NCI-H526 treated with DMSO at 0.1 percent for 48 hours (cell line): ENCODE measurements at regions not wholly inside any gene's neighbourhood (a gene's known extent, or its start where the extent isn't known, plus 50 kb on each side); places are given as distances from the start of the nearest gene placed in this dataset.
A peak's percentile ranks its signal among the peaks of the same experiment; 100 is the strongest.
"Not testable (repeated sequence)": the region's sequence is repeated elsewhere in the genome, so short reads cannot be mapped to it uniquely, and the experiment has no call there.

ENCODE experiments used
- DNase-seq: peaks from one replicate; lab custom pipeline; 2025; lab: John Stamatoyannopoulos, UW

DNA sequence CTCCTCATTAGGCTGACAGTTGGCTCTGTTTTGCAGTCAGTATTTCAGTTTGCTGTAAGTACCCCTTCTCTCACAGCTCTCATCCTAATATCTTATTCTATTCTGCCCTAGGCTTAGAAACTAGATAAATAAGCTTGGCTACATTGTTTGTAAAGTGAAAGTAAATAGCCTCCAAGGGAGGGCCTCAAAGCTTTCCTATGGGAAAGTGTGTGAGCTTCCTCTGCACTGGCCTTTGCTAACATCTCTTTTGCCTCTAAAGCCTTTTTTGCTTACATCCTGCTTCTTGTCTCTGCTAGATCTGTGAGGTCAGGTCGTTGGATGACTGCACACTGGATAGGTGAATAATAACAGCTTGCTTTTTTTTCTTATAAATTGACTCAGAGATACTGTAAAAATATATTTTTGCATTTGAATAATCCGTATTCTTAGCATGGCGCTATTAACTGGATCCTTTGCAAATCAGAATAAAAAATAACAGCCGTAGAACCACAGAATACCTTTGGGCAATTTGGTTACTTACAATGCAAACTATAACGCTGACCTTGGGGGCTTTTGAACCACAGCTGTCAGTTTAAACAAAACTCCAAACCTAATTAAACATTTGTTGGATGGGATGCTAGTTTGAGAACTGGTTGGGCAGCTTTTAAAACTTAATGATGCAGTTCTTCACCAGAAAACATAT, 55.1 kb downstream of the TTC6 start:
- DNase-seq, result peak; percentile 100

GRCh38 chr14:37652042-37652441, 56.6 kb downstream of the TTC6 start:
- no peak for DNase-seq

DNA sequence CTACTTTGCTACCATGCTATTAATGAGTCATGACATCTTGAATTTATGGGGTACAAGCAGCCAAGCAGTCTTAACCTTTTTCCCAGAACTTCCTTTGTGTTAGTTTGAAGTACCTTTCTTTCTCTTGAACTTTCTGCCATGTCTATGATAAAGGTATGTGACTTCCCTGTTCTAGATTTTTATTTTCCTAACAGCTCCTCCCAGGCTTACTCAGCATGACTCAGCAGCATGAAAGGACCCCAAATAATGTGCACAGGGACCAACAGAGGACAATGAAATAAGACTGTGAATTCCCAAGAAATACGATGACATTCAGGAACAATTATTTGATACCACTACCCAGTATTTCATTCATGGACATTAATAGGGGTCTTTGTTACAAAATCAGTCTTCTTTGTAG, 60.0 kb downstream of the TTC6 start:
- DNase-seq, result no peak

DNA sequence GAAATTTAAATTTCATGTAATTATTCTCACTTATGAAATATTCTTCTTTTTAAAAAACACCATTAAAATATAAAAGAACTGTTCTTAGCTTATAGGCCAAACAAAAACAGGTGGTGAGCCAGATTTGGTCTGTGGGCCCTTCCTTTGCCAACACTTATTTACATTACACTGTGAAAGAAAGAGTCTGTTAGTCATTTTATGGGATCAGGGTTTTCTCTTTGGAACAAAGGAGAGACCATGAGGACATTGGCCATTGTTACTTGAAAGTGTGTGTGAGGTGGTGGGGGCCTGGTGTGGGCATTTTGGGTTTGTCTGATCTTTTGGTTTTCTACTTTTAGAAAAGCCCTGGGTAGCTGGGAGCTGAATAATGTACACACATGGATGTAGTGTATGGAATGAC, 62.7 kb downstream of the TTC6 start:
- DNase-seq, result no peak

DNA sequence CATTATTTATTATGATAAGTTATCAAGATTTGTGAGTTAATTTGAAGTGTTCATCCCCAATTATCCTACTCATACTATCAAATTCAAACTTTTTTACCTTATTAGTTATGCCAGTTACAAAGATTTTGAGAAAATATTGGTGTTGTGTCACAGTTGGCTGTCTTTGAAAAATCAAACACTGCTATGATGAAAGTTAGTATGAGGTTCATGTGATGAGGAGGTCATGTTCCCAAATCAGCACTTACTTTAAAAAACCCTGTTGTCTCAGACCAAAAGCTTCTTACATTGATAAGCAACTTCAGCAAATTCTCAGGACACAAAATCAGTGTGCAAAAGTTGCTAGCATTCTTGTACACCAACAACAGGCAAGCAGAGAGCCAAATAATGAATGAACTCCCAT, 68.1 kb downstream of the TTC6 start:
- DNase-seq, result no peak

DNA sequence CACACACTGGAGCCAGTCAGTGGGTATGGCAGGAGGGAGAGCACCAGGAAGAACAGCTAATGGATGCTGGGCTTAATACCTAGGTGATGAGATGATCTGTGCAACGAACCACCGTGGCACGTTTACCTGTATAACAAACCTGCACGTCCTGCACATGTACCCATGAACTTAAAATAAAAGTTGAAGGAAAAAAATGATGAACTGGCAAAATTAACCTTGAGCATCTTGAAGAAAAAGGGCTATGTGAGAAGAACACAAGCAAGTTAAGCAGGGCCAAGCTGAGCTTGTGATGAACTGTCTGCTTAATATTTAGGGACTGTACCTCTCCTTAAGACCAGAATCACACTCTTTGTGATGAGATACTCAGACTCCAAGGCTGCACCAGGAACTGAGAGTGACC, 70.0 kb downstream of the TTC6 start:
- DNase-seq, result no peak

GRCh38 chr14:37665951-37666350, 70.5 kb downstream of the TTC6 start:
- no peak for DNase-seq

GRCh38 chr14:37668646-37669045, 73.2 kb downstream of the TTC6 start:
- no peak for DNase-seq

DNA sequence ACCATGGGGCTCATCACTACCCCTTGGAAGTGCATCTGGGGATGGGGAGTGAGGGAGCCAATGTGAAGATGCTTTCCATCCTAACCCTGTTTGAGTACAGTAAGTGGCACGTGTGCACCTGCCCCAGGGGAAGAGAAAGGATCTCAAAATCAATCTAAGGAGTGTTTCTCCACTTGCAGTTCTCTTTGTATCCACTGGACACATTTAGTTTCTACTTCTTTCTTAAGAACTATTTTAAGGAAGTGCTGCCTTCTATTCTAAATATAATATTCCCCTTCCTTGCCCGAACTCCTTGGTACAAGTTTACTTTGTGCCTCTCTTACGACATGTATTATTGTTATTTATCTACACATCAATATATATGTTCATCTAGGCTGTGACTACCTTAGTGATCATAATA, 73.8 kb downstream of the TTC6 start:
- DNase-seq, result no peak

DNA sequence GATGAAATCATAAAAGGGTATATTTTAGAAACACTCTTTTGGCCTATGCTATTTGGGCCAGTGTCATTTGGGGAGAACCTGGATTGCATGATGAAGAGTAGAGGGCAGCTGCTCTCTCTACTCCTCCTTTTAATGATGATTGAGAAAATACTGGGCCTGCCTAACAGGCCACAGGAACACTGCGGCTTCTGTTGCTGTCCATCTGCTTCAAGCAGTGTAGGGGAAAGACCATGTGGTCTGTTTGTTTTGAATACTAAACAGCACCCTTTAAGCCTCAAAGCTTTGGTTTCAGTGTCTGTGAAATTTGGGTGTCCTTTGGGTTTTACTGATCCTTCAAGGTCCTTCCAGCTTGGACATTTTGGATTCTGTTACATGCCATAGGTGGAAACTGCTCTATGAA, 78.0 kb downstream of the TTC6 start:
- DNase-seq, result peak; percentile 17

GRCh38 chr14:37678916-37679315, 83.5 kb downstream of the TTC6 start:
- DNase-seq, result no peak

DNA sequence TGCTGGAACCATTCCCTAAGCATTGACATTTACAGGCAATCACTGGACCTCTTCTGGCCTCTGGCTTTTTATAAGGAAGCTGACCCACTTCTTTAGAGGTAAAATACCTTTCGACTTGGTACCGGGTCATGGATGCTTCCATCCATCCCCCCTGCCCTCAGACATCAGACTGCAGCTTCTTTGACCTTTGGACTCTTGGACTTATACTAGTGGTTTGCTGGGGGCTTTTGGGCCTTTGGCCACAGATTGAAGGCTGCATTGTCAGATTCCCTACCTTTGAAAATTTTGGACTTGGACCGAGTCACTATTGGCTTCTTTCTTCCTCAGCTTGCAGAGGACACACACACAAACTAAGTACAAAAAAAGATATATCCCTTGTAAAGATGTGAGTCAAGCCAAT, 86.1 kb downstream of the TTC6 start:
- DNase-seq, result no peak

DNA sequence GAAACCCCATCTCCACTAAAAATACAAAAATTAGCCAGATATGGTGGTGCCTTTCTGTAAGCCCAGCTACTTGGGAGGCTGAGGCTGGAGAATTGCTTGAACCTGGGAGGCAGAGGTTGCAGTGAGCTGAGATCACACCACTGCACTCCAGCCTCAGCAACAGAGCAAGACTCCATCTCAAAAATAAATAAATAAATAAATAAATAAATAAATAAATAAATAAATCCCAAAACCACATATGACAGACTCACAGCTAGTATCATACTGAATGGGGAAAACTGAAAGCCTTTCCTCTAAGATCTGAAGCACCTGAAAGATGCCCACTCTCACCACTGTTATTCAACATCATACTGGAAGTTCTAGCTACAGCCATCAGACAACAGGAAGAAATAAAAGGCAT, 97.3 kb downstream of the TTC6 start:
- DNase-seq, result not testable (repeated sequence)

GRCh38 chr14:37693420-37693819, 98.0 kb downstream of the TTC6 start:
- DNase-seq, result not testable (repeated sequence)

DNA sequence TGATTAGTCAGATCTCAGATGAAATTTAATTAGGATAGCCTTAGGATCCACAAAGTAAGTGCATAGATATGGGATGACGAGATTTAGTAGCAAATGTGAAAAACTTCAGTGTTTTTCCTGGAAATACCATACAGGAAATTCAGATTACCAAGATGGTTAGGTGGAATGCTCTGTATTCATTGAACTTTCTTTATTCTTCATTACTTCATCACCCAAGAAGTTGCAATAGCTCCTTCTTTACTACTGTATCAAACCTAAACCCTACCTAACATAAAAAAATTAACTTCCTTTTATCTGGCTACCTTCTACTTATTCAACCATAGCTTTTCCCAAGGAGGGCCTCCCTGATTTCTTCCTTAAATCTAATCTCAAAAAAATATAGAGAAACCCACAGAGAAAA, 100.4 kb downstream of the TTC6 start:
- DNase-seq, result no peak

GRCh38 chr14:37697489-37698121, 102.2 kb downstream of the TTC6 start:
- DNase-seq, result no peak

DNA sequence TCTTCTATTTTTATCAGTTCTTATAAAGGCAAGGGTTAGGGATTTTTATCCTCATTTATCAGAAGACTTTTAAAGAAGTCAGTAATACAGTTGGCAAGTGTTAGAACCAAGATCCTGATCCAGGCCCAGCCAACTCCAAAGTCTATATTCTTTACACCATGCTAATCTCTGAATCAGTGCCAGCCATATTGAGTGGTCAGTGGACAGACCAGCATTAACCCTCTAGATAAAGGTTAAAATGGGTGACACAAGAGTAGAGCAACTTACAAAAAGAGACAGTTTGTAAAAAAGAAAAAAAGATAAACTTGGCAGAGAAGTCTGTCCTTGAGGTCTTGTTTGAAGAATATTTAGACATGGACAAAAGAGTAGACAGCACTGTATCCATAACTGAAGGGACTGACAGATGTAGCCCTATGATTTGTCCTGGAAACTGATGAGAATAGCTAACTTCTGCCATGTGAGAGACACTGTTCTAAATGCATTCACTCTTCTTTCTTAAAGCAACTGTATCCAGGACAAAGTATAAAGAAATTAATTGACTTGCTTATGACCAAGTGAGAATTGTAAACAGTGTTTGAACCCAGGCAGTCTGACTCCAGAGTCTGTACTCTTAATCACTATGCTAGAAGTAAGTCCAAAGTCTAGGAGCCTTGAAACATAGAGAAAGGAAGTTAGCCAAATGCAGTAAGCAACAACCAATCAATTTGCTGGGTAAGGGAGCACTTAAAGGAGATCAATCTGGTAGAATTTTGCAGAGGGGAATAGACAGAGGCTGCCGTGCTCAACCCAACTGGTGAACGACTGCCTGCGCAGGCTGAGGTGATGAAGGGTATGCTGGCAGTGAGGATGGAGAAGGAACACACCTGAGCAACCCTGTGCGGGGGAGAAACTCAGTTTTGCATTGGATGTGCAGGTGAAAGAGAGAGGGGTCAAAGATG, 103.7 kb downstream of the TTC6 start:
- DNase-seq, result no peak

- peak; percentile 49 for DNase-seq
Observed at GRCh38 chr14:37707716-37708115, 112.3 kb downstream of the TTC6 start.

- no peak for DNase-seq
Observed at GRCh38 chr14:37708481-37708880, 113.1 kb downstream of the TTC6 start.

DNA sequence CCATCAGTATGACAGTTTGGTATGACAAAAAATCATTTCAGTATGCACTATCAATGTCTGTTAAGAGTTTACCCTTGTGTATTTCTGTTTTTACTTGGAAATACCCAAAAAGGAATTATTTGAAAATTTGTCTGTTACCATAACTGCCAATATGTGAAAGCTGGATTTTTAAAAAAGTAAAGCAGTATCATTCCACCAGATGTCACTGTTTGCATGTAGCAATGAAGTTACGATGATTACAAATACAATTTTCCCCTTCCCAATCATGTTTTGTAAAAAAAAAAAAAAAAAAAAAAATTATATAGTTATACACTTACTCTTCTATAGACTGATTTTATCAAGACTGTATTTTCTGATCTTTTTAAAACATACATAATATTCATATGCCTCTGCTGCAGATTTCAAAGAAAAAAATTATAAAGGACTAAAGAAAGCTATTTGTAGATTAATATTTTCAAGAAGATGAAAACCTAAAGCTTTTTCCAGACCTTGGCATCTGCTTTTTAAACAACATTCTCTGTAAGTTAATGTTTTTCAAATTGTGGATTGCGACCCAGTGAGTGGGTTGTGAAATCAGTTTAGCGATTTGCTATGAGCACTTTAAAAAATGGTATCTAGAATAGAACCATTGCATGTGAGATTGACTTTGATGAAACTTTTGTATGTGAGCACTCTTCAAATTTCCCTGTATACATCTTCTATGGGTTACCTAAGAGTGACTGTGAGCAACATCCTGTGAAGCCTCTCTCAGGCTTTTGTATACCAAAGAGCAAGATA, 114.2 kb downstream of the TTC6 start:
- peak; percentile 43 for DNase-seq

DNA sequence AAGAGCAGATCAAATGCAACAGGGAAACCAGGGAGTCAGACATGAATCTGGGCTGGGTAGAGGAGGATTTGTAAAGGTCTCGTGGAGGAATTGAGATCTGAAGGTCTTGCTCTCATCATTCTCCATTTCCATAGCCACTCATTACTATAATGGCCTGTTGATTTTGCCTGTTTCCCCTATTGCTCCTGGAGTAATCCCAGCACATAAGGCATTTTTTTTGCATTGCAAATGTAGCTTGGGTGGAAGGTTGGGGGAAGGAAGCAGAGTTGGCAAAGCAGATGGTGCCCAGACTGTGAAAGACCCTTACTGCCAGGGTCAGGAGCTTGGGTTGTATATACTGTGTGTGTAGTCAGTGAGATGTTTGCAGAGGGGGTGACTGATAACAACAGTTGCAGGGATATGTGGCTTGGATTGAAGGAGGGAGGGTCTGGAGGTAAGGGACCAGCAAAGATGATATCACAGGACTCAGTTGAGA, 116.0 kb downstream of the TTC6 start:
- DNase-seq, result peak; percentile 81
